ENCODE measurements at regions not wholly inside any gene's neighbourhood (a gene's known extent, or its start where the extent isn't known, plus 50 kb on each side); places are given as distances from the start of the nearest gene placed in this dataset.

- Histone ChIP-seq H3K27me3 (ENCODE audit: control insufficient read depth, extremely low read depth, insufficient read depth, low read length) (no peaks in the 10 kb centered on the region), H3K27ac (ENCODE audit: control insufficient read depth, insufficient read depth, low read length) (no peak overlapping the region), H3K4me3 (ENCODE audit: control insufficient read depth in 2 of 3, extremely low read depth in 1 of 3, insufficient read depth in 2 of 3, low read depth in 1 of 3, low read length in 3 of 3) (no peak overlapping the region), H3K9ac (ENCODE audit: control insufficient read depth, extremely low read depth, insufficient read depth, low read length) (no peak overlapping the region), H3K9me3 (ENCODE audit: control insufficient read depth, low read depth, low read length) (no peaks in the 10 kb centered on the region), H3K4me2 (ENCODE audit: control insufficient read depth, extremely low read depth, insufficient read depth, low read depth, low read length) (no peak overlapping the region), H3K79me2 (ENCODE audit: control insufficient read depth, insufficient read depth, low read length) (no peaks in the 10 kb centered on the region), H2AFZ (ENCODE audit: control insufficient read depth, low read length) (no peak overlapping the region), H3K4me1 (ENCODE audit: control insufficient read depth, extremely low read depth, insufficient read depth, low read length) (no peaks in the 10 kb centered on the region), H4K20me1 (ENCODE audit: control insufficient read depth, extremely low read depth, insufficient read depth, low read length) (no peaks in the 10 kb centered on the region), H3K36me3 (ENCODE audit: control insufficient read depth in 2 of 2, extremely low read depth in 1 of 2, insufficient read depth in 2 of 2, low read length in 2 of 2) (no peaks in the 10 kb centered on the region), H3K9me1 (ENCODE audit: control insufficient read depth, extremely low read depth, insufficient read depth, low read length) (no peaks in the 10 kb centered on the region)
- dilution Hi-C loops (cut with MboI; ENCODE audit: extremely low pct_ligation_motif_present, low sequenced_read_pairs) = no loop called here
- no peak for FAIRE-seq
- TF ChIP-seq EZH2 (IDR thresholded peaks at IDR 0.05; ENCODE audit: low read length) (no peak), CTCF (optimal IDR thresholded peaks at IDR 0.05 in 1 of 3, IDR thresholded peaks at IDR 0.05 in 1 of 3, conservative IDR thresholded peaks at IDR 0.05 in 1 of 3; ENCODE audit: extremely low read depth in 1 of 3, insufficient read depth in 2 of 3, low read length in 3 of 3) (no peak)
- DNase-seq (ENCODE audit: low read depth, low spot score) = no peak
These were observed 229.0 kb upstream of the HS6ST1 start for GRCh38 chr2:128547667-128548066.

DNA sequence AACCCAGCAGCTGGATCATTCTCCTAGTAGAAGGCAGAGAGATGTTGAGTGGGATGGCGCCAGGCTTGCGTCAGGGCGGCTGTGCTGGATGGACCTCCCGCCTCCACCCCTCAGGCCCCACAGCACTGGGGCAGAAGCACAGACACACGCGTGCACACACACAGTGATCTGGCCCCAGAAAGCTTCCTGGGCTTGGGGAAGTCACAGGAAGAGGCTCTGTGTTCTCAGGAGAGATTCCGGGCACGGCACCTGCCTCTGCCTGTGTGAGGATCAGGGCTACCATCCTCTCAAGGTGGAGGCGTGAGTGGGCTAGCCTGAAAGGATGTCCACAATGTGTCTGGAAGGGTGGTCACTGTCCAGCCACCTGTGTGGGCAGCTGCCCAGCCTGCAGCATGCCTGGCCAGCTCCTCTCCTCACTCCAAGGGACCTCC, 229.8 kb upstream of the HS6ST1 start:
- no peak overlapping the region for H3K9ac ChIP-seq (ENCODE audit: control insufficient read depth, extremely low read depth, insufficient read depth, low read length)
- no peaks in the 10 kb centered on the region for H3K36me3 ChIP-seq (ENCODE audit: control insufficient read depth in 2 of 2, extremely low read depth in 1 of 2, insufficient read depth in 2 of 2, low read length in 2 of 2)
- FAIRE-seq (no peak), DNase-seq (ENCODE audit: low read depth, low spot score) (no peak)
- H3K9me1 ChIP-seq (ENCODE audit: control insufficient read depth, extremely low read depth, insufficient read depth, low read length) = no peaks in the 10 kb centered on the region
- no peak overlapping the region for H3K27ac ChIP-seq (ENCODE audit: control insufficient read depth, insufficient read depth, low read length)
- no peaks in the 10 kb centered on the region for H3K79me2 ChIP-seq (ENCODE audit: control insufficient read depth, insufficient read depth, low read length)
- no peak overlapping the region for H3K4me2 ChIP-seq (ENCODE audit: control insufficient read depth, extremely low read depth, insufficient read depth, low read depth, low read length)
- H3K27me3 ChIP-seq (ENCODE audit: control insufficient read depth, extremely low read depth, insufficient read depth, low read length) = no peaks in the 10 kb centered on the region
- TF ChIP-seq EZH2 (IDR thresholded peaks at IDR 0.05; ENCODE audit: low read length) (no peak), CTCF (optimal IDR thresholded peaks at IDR 0.05 in 1 of 3, IDR thresholded peaks at IDR 0.05 in 1 of 3, conservative IDR thresholded peaks at IDR 0.05 in 1 of 3; ENCODE audit: extremely low read depth in 1 of 3, insufficient read depth in 2 of 3, low read length in 3 of 3) (no peak)
- no peaks in the 10 kb centered on the region for H4K20me1 ChIP-seq (ENCODE audit: control insufficient read depth, extremely low read depth, insufficient read depth, low read length)
- no peak overlapping the region for H2AFZ ChIP-seq (ENCODE audit: control insufficient read depth, low read length)
- no peak overlapping the region for H3K4me3 ChIP-seq (ENCODE audit: control insufficient read depth in 2 of 3, extremely low read depth in 1 of 3, insufficient read depth in 2 of 3, low read depth in 1 of 3, low read length in 3 of 3)
- dilution Hi-C loops (cut with MboI; ENCODE audit: extremely low pct_ligation_motif_present, low sequenced_read_pairs) = no loop called here
- no peaks in the 10 kb centered on the region for H3K4me1 ChIP-seq (ENCODE audit: control insufficient read depth, extremely low read depth, insufficient read depth, low read length)
- no peaks in the 10 kb centered on the region for H3K9me3 ChIP-seq (ENCODE audit: control insufficient read depth, low read depth, low read length)
